ENCODE measurements at regions not wholly inside any gene's neighbourhood (a gene's known extent, or its start where the extent isn't known, plus 50 kb on each side); places are given as distances from the start of the nearest gene placed in this dataset.

DNA sequence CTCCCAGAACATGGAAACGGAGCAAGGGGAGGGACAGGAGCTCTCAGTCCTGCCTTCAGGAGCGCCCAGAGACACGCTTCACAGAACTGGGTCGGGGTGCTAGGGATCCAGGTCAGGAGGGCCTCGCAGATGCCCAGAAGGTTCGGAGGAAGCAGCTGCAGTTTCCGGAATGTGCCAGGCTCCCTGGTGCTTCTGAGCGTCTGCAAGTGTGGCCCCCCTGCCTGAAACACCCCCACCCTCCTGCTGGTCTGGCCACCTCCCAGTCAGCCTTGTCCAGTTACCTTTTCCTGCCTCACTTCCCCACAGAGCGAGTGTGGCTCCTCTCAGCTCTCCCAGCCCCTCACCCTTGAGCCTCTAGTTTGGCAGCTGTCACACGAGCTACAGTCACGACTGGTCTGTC, 88.3 kb upstream of the TAF1B start:
- intact Hi-C loops (cut with micrococcal nuclease): no loop called here

DNA sequence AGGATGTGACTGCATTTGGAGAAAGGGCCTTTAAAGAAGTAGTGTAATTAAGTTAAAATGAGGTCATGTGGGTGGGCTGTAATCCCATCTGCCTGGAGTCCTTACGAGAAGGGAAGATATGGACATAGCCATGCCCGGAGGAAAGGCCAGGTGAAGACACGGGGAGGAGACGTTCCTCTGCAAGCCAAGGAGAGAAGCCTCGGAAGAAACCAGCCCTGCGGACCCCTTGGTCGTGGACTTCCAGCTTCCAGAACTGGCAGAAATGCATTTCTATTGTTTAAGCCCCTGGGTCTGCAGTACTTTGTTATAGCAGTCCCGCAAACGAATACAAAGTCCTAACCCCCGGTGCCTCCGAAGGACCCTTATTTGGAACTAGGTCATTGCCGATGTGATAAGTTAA, 87.6 kb upstream of the TAF1B start:
- intact Hi-C loops (cut with micrococcal nuclease): no loop called here

DNA sequence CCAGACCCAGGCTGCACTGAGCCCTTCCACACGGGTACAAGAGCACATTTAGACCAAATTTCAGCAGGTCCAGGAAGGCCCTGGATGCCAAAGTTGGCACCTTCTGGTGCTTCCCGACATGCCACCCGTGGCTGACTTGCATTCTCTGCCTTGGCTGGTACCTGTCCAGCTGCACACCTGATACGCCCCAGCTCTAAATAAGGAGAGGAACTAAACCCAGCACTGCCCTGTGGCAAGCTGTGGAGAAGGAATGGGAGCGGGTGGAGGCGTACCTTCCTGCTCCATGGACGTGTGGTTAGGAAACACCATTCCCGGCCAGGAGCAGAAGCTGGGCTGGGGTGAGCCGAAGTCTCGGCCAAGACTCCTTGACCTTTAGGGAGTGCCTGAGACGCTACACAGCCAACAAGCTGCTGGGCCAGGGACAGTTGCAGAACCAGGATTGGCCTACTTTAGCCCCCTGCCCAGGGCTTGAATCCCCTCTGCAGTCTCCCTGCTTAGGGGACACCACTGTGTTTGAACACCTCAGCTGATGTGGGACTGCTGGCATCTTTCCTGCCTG, 86.5 kb upstream of the TAF1B start:
- intact Hi-C loops (cut with micrococcal nuclease): no loop called here

DNA sequence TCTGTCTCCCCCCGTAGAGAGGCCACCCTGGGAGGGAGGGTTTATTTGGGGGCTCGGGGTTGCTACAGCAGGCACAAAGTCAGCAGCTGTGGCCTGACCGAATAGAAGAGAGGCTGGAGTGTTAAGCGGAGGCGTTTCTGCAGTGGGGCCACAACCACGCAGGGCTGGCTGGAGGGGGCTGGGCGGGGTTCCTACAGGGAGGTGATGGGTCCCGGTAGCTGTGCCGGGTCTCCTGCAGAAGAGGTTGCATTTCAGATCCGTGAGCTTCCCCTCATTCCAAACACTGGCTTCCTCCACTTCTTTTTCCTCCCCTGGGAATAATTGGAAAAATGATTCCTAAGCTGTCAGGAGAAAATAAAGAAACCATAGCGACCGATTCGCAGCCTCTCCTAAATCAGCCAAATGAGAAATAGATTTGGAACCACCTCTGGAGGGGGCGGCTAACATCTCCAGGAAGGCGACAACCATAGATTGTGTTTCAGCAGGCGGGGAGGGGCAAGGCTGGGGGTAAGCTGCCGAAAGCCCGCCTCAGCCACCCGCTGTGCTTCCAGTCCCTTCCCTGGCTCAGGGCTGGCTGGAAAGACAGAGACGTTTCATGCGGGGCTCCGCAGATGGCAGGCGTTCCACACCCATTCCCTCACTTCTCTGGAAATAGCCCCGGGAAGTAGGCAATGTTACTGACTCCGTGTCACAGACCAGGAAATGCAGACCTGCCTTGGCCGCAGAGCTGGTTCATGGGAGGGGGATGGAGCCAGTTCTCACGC, 85.6 kb upstream of the TAF1B start:
- intact Hi-C loops (cut with micrococcal nuclease): no loop called here

DNA sequence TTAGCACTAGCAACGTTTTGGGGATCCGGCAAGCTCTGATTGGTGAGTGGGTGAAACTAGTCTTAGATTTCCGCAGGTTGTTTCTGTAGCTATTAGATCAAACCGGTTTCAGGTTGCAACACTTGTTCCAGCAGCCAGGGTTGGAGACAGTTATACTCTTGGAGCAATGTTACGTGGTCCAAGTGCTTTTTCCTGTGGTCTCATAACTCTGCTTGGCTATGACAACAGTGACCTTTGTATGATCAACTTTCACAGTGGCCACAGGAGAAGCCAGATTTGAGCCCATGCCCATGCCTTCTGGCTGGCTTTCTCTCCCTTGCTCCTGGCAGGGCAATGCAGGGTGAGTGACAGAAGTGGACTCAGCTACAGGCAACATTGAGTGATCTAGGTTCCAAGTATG, 84.5 kb upstream of the TAF1B start:
- intact Hi-C loops (cut with micrococcal nuclease): no loop called here

DNA sequence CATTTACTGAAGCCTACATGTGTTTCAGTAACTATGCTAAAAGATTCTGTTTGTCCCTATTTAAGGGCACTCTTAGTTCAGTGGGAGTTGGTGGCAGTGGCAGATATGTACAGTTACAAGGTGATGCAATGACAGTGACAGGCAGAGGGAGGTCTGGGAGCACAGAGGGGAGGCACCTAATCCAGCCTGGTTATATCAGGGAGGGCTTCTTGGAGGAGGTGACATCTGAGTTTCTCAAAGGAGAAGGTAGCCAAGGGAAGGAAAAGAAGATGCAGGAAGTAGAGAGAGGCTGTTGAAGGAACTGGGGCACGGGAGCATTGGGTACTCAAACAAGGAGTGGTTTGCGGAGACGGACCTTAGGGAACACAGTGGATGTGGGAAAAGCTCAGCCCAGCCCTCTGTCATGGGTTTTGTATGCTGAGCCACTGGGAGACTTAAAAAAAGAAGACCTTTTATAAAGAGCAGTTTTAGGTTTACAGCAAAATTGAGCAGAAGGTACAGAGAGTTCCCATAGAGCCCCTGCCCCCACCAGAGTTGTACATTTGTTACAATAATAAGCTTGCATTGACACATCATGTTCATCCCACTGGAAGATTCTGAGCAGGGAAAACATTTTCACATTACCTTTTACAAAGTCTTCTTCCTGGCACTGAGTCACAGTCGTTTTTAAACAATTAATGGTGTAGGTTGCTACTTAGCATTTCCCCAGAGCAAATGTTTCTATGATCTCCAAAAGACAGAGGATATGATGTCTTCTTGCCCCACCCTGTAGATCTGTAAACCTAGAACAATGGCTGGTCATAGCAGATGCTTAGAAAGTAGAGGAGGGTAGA, 83.0 kb upstream of the TAF1B start:
- intact Hi-C loops (cut with micrococcal nuclease): no loop called here

DNA sequence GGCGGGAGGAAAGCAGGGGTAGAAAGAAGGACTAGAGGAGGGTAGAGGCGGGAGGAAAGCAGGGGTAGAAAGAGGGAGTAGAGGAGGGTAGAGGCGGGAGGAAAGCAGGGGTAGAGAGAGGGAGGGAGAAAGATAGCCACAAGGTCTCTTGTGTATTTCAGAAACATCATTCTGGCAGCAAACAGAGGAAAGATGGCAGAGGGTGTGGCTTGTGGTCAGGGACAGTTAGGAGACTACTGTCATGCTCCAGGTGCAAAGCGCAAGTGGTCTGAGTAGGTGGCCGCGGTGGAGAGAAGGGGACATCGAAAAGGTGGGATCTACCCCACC, 82.4 kb upstream of the TAF1B start:
- intact Hi-C loops (cut with micrococcal nuclease): no loop called here

DNA sequence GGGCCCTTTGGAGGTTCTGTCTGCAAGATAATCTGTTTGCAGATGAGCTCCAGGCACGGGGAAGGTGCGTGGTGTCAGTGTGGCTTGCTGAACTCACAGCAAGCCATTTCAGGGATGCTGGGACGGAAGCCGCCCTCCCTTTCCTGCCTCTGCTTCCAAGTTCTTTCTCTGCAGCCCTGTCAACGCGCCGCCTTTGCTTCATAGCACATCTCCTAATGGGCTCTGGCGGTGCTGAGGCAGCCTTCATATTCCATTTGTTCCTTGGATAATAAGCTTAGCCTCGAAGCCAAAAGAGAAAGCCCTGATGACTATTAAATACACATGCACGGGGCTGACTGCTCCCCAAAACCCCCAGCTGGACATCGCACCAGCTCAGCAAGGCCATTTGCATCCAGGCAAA, 81.7 kb upstream of the TAF1B start:
- intact Hi-C loops (cut with micrococcal nuclease): no loop called here

DNA sequence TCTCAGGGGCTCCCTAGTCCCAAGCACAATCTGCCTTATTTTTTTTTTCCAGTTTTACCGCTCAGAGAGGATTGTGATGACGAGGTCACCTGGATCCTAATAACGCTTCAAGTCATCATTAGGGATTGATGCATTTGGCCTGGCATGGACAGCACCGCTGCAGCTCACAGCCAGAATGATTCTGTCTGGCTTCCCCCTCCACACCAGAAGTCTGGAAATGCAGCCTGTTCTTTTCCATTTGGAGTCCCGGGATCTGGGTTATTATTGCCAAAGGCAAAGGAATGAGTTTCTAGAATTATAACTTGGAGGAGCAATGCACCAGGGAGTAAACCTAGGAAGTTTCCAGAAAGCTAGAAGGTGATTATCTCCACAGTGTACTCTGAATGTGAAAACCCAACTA, 81.1 kb upstream of the TAF1B start:
- intact Hi-C loops (cut with micrococcal nuclease): no loop called here

DNA sequence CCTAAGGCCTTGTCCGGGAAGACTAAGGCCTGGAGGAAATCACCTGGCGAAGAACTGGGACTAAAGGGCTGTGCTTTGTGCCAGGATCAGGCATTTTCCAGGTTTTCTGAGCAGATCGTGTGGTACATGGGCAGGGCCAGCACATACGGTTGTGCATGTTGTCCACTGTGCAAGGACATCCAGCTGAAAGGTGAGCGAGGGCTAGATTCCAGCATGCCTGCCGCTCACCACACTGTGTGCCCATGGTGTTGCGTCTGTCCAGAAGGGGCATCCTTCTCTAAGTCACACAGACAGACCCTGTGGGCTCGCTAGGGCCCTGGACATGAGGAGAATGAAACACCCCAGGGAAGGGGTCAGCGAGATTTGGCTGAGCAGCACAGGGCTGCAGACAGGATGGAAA, 80.3 kb upstream of the TAF1B start:
- intact Hi-C loops (cut with micrococcal nuclease): no loop called here

DNA sequence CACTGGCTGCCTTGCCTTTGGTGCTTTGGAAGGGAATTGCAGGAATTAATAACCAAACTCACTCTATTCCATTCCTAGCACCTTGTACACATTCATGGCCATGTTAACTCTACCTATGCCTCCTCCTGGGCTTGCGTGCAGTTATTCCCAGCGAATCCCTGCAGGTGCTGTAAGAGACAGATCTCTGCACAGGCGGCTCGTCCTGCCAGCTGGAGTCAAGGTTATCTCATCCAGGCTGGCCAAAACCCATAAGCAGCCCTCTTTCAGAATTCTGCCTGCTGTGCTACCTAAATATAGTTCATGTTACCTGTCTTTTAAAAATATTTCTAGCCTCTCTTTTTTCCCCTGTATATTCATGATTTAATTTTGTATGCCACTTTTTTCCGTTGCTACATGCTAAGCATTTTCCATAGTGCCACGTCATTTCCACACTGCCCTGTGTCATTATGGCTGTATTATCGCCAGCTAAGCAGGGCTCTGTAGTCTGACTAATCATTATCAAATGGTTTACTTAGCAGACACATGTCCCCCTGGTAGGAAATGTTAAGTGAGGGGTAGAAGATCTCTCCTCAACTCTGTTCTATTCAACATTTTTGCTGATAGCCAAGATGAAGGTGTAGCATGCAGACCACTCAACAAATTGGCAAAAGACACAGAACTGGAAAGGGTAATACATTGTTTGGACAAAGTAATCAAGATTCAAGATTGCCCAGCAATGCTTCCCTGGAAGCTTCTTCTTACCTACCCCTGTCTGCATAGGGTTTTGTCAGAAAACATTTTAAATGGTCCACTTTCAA, 79.7 kb upstream of the TAF1B start:
- intact Hi-C loops (cut with micrococcal nuclease): no loop called here

DNA sequence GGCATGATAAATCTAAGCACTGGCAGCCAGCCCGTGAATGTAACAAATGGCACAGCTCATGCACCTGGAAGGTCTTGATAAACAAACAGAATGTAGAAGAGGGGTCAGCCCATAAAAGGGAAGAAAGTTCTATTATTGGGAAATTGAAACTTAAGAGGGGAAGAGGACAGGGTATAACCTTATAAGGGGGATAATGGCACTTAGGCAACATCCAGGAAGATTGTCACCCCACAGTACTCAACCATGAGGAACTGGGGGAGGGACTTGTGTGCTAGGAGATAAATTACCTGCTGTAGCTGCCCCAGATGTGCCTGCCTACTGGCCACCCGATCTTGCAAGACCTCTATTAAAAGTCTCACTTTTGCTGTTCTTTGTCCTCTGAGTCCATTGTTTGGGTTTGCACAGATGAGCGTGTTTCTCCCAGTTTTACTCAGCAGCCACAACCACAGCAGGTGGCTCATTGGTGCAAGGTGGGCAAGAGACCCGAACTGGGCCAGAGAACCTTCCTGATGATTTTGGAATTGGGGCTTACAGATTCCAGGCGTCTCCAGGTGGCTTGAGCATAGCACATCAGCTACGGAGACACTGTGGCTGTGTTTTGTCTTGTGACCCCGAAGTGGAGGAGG, 79.0 kb upstream of the TAF1B start:
- intact Hi-C loops (cut with micrococcal nuclease): no loop called here

DNA sequence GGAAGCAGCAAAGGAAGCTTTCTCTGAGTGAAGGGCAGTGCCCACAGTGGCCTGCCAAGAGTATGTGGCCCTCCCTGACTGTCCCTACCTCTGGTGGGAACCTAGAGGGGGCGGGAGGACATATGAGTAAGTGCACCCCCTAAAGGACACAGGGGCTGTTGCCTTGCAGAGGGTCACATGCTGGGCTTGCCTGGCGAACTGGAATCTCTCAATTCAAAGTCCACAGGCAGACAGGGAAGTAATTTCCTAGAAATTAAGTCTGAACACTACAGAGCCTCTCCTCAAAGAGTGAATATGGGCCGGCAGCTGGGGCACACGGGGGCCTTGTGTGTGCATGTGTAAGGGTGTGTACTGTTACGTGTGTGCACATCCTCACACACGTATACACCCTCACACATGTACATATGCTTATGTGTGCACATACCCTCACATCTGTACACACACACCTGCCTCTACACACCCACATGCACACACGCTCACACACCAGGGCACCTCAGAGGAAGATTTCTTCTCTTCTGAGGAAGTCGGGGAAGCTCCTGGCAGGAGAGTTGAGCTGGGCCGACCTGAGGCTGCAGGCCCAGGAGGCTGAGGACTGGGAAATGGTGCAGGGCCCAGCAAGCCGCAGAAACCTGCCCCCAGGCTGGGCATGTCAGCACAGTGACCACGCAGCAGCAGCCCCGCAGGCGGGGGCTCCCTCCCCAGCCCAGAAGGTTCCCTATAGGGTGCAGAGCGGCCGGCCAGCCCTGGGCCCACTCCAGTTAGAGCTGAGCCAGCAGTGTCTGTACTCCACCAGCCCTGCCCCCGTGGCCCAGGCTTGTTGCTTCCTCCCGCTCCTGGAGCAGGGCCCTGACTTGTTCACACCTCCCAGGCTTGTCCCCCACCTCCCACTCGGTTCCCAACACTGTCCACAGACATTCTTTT, 77.4 kb upstream of the TAF1B start:
- intact Hi-C loops (cut with micrococcal nuclease): no loop called here

DNA sequence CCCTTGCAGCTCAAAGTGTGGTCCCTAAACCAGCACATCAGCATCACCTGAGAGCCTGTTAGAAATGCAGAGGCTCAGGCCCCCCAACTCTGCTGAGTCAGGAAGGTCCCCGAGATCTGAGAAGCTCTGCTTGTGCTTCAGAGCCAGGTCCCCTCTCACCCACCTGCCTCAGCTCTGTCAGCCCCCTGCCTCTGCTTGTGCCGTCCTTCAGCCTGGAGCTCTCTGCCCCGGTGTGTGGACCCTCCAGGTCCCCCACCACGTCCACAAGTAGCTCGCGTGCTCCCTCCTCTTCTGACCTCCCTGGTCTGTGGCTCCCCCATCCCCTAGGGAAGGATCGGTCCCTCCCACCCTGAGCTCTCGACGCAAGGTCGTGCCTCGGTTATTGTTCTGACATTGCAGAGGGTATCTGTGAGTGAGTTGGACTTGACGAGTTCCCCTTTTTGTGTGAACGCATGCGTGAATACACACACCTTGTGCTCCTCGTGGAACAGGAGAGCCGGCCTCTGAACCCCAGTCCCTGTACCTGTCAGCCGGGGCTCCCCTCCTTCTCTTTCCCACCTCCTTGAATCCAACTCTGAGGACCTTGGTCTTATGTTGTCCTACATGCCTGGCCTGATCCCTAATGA, 75.5 kb upstream of the TAF1B start:
- intact Hi-C loops (cut with micrococcal nuclease): no loop called here

DNA sequence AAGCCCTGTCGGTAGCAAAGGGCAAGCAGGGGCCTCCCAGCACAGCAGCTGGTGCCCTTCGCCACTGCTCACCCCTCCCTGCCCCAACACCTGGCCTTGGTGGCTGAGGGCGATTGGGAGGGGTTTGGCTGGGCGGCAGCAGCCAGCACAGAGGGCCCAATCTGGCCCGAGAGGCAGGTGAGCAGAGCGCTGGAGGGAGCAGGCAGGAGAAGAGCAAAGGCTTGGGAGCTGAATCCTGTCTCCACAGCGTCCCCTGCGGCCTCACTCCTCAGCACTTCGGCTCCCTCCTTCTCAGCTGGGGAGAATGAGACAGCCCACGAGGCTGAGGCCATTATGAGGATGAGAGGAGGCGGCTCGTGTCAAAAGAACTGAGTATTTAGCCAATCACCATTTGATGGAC, 74.9 kb upstream of the TAF1B start:
- intact Hi-C loops (cut with micrococcal nuclease): no loop called here

DNA sequence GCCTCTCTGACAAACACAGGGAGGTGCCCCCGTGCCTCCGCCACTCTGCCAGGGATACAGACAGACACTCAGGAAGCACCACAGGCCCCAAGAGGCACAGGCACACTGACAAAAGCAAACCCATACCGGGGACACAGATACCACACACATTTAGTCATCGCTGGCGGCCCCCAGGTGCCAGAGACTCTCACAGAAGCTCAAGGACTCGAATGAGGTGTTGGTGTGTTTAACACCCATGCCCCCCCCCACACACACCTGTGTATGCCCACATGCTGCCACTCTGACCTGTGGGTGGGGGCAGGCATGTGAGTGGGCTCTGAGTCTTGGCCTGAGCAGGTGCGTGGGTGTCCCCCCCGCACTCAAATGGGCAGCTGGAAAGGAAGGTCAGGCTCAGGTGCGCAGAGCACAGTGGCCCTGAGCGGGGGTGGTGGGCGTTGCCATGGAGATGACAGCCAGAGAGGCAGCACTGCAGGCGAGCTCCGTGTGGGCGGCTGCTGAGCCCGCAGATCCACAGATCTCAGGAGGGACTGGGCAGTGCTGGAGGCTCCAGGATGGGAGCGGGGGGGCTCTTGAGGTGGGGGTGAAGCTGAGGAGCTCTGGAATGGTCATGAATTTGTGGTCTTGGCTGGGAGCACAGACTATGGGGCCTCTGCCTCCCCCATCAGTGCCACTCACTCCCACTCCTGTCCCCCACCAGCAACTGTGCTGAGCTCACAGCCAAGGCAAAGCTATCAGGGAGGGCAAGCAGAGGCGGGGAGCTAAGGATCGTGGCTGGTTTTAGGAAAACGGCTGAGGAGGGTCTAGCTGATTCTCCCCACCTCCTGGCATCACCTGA, 73.9 kb upstream of the TAF1B start:
- intact Hi-C loops (cut with micrococcal nuclease): no loop called here

DNA sequence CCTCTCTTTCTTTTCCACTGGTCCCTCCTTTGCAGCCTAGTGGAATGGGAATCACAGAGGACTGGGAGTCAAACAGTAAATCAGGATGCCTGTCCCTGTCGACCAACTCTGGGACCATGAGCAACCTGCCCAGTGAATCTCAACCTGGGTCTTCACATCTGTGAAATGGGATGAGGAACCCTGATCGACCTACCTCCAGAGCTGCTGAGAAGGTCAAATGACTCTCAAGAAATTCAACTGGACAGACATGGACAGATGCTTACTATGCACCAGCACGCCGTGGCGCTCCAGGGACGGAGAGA, 73.3 kb upstream of the TAF1B start:
- intact Hi-C loops (cut with micrococcal nuclease): no loop called here

DNA sequence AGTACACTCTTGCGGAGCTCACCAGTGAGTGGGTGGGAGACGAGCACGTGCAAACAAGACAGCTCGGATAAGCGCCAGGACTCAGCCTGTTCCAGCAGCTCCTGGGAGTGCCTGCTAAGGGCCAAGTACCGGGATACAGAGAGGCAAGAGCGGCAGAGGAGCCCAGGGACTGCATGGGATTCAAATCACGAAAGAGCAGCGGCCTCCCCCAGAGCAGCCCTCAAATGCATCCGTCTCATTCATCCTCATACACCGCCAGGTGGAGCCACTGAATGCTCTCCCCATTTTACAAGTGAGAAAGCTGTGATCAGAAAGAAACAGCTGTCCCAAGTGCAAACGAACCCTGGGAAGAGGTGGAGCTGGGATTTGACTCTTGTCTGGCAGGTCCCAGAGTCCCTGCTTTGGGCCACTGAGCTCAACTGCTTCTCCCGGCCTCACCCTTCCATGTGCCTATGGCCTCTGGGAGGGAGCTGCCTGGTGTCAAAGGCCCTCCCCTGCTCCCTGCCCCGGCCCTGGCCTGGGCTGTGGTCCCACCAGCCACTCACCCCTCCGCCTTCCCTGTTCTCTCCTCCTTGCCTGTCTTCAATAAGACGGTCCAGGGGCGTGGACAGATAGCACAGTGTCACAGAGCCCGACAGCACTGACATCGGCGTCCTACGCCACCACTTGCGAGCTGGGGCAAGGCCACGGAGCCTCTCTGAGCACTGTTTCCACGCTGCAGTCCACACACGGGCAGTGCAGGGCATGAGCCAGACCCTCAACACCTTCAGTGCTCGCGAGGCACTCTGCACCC, 72.8 kb upstream of the TAF1B start:
- intact Hi-C loops (cut with micrococcal nuclease): no loop called here

DNA sequence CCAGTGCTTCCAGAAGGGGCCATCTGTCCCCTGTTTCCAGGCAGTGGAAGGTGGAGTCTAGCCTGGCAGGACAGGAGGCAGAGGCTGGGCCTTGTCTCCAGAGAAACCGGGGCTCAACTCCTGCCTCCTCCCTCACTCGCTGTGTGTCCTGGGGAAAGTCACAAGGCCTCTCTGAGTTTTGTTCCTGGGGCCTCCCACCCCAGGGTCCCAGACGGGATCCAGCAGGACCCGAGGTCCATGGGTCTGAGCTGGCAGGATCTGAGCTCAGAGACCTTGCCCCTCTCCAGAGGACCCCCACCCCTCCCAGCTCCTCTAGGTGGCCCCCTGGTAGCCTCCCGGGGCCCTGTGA, 72.2 kb upstream of the TAF1B start:
- intact Hi-C loops (cut with micrococcal nuclease): no loop called here

All from T-helper 2 cell treated with Interferon-gamma antibody and Interleukin-4, amounts not matched to agents 100 ng/mL and 5 ng/mL, for 36 hours (primary cell).